ENCODE measurements at regions not wholly inside any gene's neighbourhood (a gene's known extent, or its start where the extent isn't known, plus 50 kb on each side); places are given as distances from the start of the nearest gene placed in this dataset.

DNA sequence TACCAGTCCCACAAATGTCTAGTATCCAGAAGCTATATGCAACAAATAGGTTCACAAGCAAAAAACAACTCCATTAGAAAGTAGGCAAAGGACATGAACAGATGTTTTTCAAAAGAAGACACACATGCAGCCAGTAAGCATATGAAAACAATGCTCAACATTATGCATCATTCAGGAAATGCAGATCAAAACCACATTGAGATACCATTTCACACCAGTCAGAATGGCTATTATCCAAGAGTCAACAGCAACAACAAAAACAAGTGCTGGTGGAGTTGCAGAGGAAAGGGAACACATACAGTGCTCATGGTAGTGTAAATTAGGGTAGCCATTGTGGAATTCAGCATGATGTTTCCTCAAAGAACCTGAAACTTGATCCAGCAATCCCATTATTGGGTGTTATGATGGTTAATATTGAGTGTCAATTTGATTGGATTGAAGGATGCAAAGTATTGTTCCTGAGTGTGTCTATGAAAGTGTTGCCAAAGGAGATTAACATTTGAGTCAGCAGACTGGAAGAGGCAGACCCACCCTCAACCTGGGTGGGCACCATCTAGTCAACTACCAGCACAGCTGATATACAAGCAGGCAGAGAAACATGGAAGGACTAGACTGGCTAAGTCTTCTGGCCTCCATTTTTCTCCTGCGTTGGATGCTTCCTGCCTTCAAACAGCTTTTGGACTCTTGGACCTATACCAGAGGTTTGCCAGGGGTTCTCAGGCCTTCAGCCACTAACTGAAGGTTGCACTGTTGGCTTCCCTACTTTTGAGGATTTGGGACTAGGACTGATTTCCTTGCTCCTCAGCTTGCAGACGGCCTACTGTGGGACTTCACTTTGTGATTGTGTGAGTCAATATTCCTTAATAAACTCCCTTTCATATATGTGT, 218.4 kb upstream of the SEMA3D start:
- TF ChIP-seq, protein P1, sequence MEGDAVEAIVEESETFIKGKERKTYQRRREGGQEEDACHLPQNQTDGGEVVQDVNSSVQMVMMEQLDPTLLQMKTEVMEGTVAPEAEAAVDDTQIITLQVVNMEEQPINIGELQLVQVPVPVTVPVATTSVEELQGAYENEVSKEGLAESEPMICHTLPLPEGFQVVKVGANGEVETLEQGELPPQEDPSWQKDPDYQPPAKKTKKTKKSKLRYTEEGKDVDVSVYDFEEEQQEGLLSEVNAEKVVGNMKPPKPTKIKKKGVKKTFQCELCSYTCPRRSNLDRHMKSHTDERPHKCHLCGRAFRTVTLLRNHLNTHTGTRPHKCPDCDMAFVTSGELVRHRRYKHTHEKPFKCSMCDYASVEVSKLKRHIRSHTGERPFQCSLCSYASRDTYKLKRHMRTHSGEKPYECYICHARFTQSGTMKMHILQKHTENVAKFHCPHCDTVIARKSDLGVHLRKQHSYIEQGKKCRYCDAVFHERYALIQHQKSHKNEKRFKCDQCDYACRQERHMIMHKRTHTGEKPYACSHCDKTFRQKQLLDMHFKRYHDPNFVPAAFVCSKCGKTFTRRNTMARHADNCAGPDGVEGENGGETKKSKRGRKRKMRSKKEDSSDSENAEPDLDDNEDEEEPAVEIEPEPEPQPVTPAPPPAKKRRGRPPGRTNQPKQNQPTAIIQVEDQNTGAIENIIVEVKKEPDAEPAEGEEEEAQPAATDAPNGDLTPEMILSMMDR (IDR thresholded peaks at IDR 0.05; ENCODE audit: insufficient read depth in 1 of 2, low read depth in 1 of 2, low read length in 1 of 2, severe bottlenecking in 1 of 2, unreplicated experiment in 1 of 2), result no peak
- no peak overlapping the region for H3K27ac Mint-ChIP-seq (ENCODE audit: unreplicated experiment)
- intact Hi-C loops (cut with micrococcal nuclease; ENCODE audit: unreplicated experiment), result no loop called here
- no TSS peak for BruUV-seq (replicated peaks)
- H3K27me3 Mint-ChIP-seq (ENCODE audit: insufficient read depth, unreplicated experiment), result no peaks in the 10 kb centered on the region
- H3K9me3 Mint-ChIP-seq (ENCODE audit: unreplicated experiment), result no peaks in the 10 kb centered on the region
- Histone ChIP-seq H3K9me3 (no peaks in the 10 kb centered on the region), H3K36me3 (ENCODE audit: control insufficient read depth, insufficient read depth, low read length) (no peaks in the 10 kb centered on the region), H3K27me3 (replicated peaks; ENCODE audit: control insufficient read depth, insufficient read depth, low read length) (no peaks in the 10 kb centered on the region), H3K4me1 (no peaks in the 10 kb centered on the region), H3K4me3 (ENCODE audit: low read depth, low read length) (no peak overlapping the region)
- no peak overlapping the region for H3K4me3 Mint-ChIP-seq (ENCODE audit: unreplicated experiment)
- POLR2A ChIA-PET, result no interaction called here
- no peaks in the 10 kb centered on the region for H3K4me1 Mint-ChIP-seq (ENCODE audit: low read depth, unreplicated experiment)
- no peak for DNase-seq
- CTCF ChIA-PET, result no interaction called here
- no peaks in the 10 kb centered on the region for H3K36me3 Mint-ChIP-seq (ENCODE audit: insufficient read depth, unreplicated experiment)

DNA sequence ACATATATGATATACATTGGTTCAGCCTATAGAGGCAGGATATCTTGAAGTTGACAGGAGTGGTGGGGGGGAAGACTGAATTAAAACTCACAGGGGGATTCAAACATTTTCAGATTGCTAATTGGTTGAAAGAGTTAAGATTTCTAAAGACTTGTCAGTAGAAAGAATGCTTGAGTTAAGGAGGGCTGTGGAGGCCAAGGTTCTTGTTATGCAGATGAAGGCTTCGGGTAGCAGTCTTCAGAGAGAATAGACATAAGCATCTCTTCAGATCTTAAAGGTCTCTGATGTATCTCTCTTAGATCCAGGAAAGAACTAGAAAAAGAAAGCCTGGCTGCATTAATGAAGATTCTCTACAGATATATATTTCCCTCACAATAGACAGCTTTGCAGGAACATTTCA, 209.8 kb upstream of the SEMA3D start:
- no peaks in the 10 kb centered on the region for H3K9me3 ChIP-seq
- Mint-ChIP-seq H3K27me3 (ENCODE audit: insufficient read depth, unreplicated experiment) (no peaks in the 10 kb centered on the region), H3K4me1 (ENCODE audit: low read depth, unreplicated experiment) (peaks cover 8% of the 10 kb centered on the region), H3K4me3 (ENCODE audit: unreplicated experiment) (no peak overlapping the region), H3K9me3 (ENCODE audit: unreplicated experiment) (peaks cover 6% of the 10 kb centered on the region), H3K36me3 (ENCODE audit: insufficient read depth, unreplicated experiment) (no peaks in the 10 kb centered on the region), H3K27ac (ENCODE audit: unreplicated experiment) (no peak overlapping the region)
- no TSS peak for BruUV-seq (replicated peaks)
- H3K4me3 ChIP-seq (ENCODE audit: low read depth, low read length), result no peak overlapping the region
- ChIA-PET POLR2A (no interaction called here), CTCF (no interaction called here)
- H3K4me1 ChIP-seq, result no peaks in the 10 kb centered on the region
- intact Hi-C loops (cut with micrococcal nuclease; ENCODE audit: unreplicated experiment), result no loop called here
- H3K36me3 ChIP-seq (ENCODE audit: control insufficient read depth, insufficient read depth, low read length), result no peaks in the 10 kb centered on the region
- no peaks in the 10 kb centered on the region for H3K27me3 ChIP-seq (replicated peaks; ENCODE audit: control insufficient read depth, insufficient read depth, low read length)
- DNase-seq, result no peak
- TF ChIP-seq, protein P1 (IDR thresholded peaks at IDR 0.05; ENCODE audit: insufficient read depth in 1 of 2, low read depth in 1 of 2, low read length in 1 of 2, severe bottlenecking in 1 of 2, unreplicated experiment in 1 of 2), result no peak

- intact Hi-C loops (cut with micrococcal nuclease; ENCODE audit: unreplicated experiment), result no loop called here
- Mint-ChIP-seq H3K27me3 (ENCODE audit: insufficient read depth, unreplicated experiment) (no peaks in the 10 kb centered on the region), H3K27ac (ENCODE audit: unreplicated experiment) (no peak overlapping the region), H3K36me3 (ENCODE audit: insufficient read depth, unreplicated experiment) (no peaks in the 10 kb centered on the region), H3K9me3 (ENCODE audit: unreplicated experiment) (peaks cover 6% of the 10 kb centered on the region), H3K4me1 (ENCODE audit: low read depth, unreplicated experiment) (peaks cover 8% of the 10 kb centered on the region), H3K4me3 (ENCODE audit: unreplicated experiment) (no peak overlapping the region)
- DNase-seq, result no peak
- no peaks in the 10 kb centered on the region for H3K9me3 ChIP-seq
- POLR2A ChIA-PET, result no interaction called here
- no peaks in the 10 kb centered on the region for H3K36me3 ChIP-seq (ENCODE audit: control insufficient read depth, insufficient read depth, low read length)
- CTCF ChIA-PET, result no interaction called here
- H3K4me3 ChIP-seq (ENCODE audit: low read depth, low read length), result no peak overlapping the region
- BruUV-seq (replicated peaks), result no TSS peak
- H3K27me3 ChIP-seq (replicated peaks; ENCODE audit: control insufficient read depth, insufficient read depth, low read length), result no peaks in the 10 kb centered on the region
- no peaks in the 10 kb centered on the region for H3K4me1 ChIP-seq
- TF ChIP-seq, protein P1 (IDR thresholded peaks at IDR 0.05; ENCODE audit: insufficient read depth in 1 of 2, low read depth in 1 of 2, low read length in 1 of 2, severe bottlenecking in 1 of 2, unreplicated experiment in 1 of 2), result no peak
These were observed 205.9 kb upstream of the SEMA3D start for GRCh38 chr7:85392789-85393188.

Measured in Caco-2 (cell line).